ENCODE measurements at regions not wholly inside any gene's neighbourhood (a gene's known extent, or its start where the extent isn't known, plus 50 kb on each side); places are given as distances from the start of the nearest gene placed in this dataset.

DNA sequence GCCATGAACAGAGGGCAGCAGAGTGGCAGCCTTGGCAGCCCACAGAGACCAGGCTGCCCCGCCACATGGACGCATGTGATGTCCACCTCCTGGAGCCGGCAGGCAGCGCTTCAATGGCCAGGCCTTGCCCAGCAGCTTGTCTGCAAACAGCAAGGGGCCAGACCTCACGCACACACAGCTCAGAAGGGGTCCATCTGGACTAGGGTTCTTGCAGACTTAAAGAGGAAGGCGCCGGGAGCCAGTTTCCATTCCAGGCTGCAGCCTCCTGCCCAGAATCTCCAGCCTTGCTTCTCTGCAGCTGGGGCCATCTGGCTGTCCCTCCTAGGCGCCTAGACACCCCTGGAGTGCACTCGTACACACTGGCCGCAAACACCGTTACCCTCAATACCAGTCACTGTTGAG, 91.9 kb upstream of the TMEM45B start:
- no peaks in the 10 kb centered on the region for H3K36me3 ChIP-seq (ENCODE audit: control insufficient read depth in 2 of 2, insufficient read depth in 2 of 2, low read length in 1 of 2)
- H3K4me3 ChIP-seq (ENCODE audit: low read length in 2 of 2) = no peak overlapping the region
- DNase-seq (ENCODE audit: low read depth in 6 of 9, low spot score in 9 of 9) = no peak
- H3K4me1 ChIP-seq (ENCODE audit: control insufficient read depth in 2 of 2, insufficient read depth in 2 of 2, low read length in 2 of 2) = no peaks in the 10 kb centered on the region
- H3K27ac ChIP-seq (ENCODE audit: low read depth in 1 of 2, low read length in 1 of 2) = no peak overlapping the region
- H3K27me3 ChIP-seq (ENCODE audit: control insufficient read depth in 2 of 2, insufficient read depth in 1 of 2, low read length in 1 of 2) = no peaks in the 10 kb centered on the region
- H3K9me3 ChIP-seq (ENCODE audit: control insufficient read depth in 2 of 2, insufficient read depth in 1 of 2, low read length in 1 of 2) = no peaks in the 10 kb centered on the region
- WGBS = 92% methylated on average over 11 of the region's 11 CpGs

- Histone ChIP-seq H3K4me1 (ENCODE audit: control insufficient read depth in 2 of 2, insufficient read depth in 2 of 2, low read length in 2 of 2) (no peaks in the 10 kb centered on the region), H3K27me3 (ENCODE audit: control insufficient read depth in 2 of 2, insufficient read depth in 1 of 2, low read length in 1 of 2) (no peaks in the 10 kb centered on the region), H3K9me3 (ENCODE audit: control insufficient read depth in 2 of 2, insufficient read depth in 1 of 2, low read length in 1 of 2) (no peaks in the 10 kb centered on the region), H3K36me3 (ENCODE audit: control insufficient read depth in 2 of 2, insufficient read depth in 2 of 2, low read length in 1 of 2) (no peaks in the 10 kb centered on the region), H3K4me3 (ENCODE audit: low read length in 2 of 2) (no peak overlapping the region), H3K27ac (ENCODE audit: low read depth in 1 of 2, low read length in 1 of 2) (no peak overlapping the region)
- WGBS = 90% methylated on average over 5 of the region's 5 CpGs
- DNase-seq (ENCODE audit: low read depth in 6 of 9, low spot score in 9 of 9) = no peak
Measured at GRCh38 chr11:129724866-129725265, 90.8 kb upstream of the TMEM45B start.

DNA sequence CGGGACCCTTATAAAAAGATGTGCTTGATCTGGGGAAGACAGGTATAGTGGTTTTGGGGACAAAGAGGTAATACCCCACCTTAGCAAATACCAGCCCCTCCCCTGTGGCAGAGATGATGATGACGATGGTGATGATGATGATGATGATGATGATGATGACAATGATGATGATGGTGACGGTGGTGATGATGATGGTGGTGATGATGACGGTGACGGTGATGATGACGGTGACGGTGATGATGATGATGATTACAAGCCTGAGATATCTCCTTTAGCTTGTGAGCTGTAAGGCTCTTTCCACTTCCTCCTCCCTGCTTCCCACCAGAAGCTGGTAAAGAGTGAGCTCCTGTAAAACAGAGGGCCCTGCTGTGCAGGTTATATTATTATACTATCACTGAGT, 89.5 kb upstream of the TMEM45B start:
- DNase-seq (ENCODE audit: low read depth in 6 of 9, low spot score in 9 of 9) = no peak
- H3K36me3 ChIP-seq (ENCODE audit: control insufficient read depth in 2 of 2, insufficient read depth in 2 of 2, low read length in 1 of 2) = no peaks in the 10 kb centered on the region
- WGBS = 97% methylated on average over 7 of the region's 7 CpGs
- H3K4me3 ChIP-seq (ENCODE audit: low read length in 2 of 2) = no peak overlapping the region
- H3K27me3 ChIP-seq (ENCODE audit: control insufficient read depth in 2 of 2, insufficient read depth in 1 of 2, low read length in 1 of 2) = no peaks in the 10 kb centered on the region
- no peaks in the 10 kb centered on the region for H3K9me3 ChIP-seq (ENCODE audit: control insufficient read depth in 2 of 2, insufficient read depth in 1 of 2, low read length in 1 of 2)
- no peaks in the 10 kb centered on the region for H3K4me1 ChIP-seq (ENCODE audit: control insufficient read depth in 2 of 2, insufficient read depth in 2 of 2, low read length in 2 of 2)
- no peak overlapping the region for H3K27ac ChIP-seq (ENCODE audit: low read depth in 1 of 2, low read length in 1 of 2)

- H3K36me3 ChIP-seq (ENCODE audit: control insufficient read depth in 2 of 2, insufficient read depth in 2 of 2, low read length in 1 of 2) = no peaks in the 10 kb centered on the region
- H3K9me3 ChIP-seq (ENCODE audit: control insufficient read depth in 2 of 2, insufficient read depth in 1 of 2, low read length in 1 of 2) = no peaks in the 10 kb centered on the region
- no peak overlapping the region for H3K27ac ChIP-seq (ENCODE audit: low read depth in 1 of 2, low read length in 1 of 2)
- H3K4me3 ChIP-seq (ENCODE audit: low read length in 2 of 2) = no peak overlapping the region
- no peaks in the 10 kb centered on the region for H3K27me3 ChIP-seq (ENCODE audit: control insufficient read depth in 2 of 2, insufficient read depth in 1 of 2, low read length in 1 of 2)
- DNase-seq (ENCODE audit: low read depth in 6 of 9, low spot score in 9 of 9) = no peak
- no peaks in the 10 kb centered on the region for H3K4me1 ChIP-seq (ENCODE audit: control insufficient read depth in 2 of 2, insufficient read depth in 2 of 2, low read length in 2 of 2)
- 70% methylated on average over 7 of the region's 7 CpGs for WGBS
Measured at GRCh38 chr11:129728581-129728980, 87.1 kb upstream of the TMEM45B start.

DNA sequence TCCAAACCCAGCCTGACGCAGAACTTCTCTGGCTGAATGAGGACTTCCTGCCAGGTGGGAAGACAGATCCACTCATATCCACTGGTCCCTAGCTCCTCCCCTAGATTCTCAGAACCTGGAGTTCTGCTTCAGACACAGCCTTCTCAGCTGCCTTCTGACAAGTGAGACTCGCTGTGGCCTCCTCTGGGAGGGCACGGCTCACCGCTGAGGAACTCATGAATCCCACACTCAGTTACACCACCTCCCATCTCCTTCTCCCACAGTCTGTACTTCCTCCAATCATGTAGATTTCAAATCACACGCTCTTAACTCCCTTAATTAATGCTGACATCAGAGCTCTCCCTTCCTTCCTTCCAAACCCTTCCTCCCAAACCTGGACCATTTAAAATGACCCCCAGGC, 86.4 kb upstream of the TMEM45B start:
- H3K36me3 ChIP-seq (ENCODE audit: control insufficient read depth in 2 of 2, insufficient read depth in 2 of 2, low read length in 1 of 2) = no peaks in the 10 kb centered on the region
- no peaks in the 10 kb centered on the region for H3K9me3 ChIP-seq (ENCODE audit: control insufficient read depth in 2 of 2, insufficient read depth in 1 of 2, low read length in 1 of 2)
- no peak for DNase-seq (ENCODE audit: low read depth in 6 of 9, low spot score in 9 of 9)
- H3K27ac ChIP-seq (ENCODE audit: low read depth in 1 of 2, low read length in 1 of 2) = no peak overlapping the region
- no peak overlapping the region for H3K4me3 ChIP-seq (ENCODE audit: low read length in 2 of 2)
- WGBS = 82% methylated on average over 5 of the region's 5 CpGs
- H3K27me3 ChIP-seq (ENCODE audit: control insufficient read depth in 2 of 2, insufficient read depth in 1 of 2, low read length in 1 of 2) = no peaks in the 10 kb centered on the region
- H3K4me1 ChIP-seq (ENCODE audit: control insufficient read depth in 2 of 2, insufficient read depth in 2 of 2, low read length in 2 of 2) = no peaks in the 10 kb centered on the region

DNA sequence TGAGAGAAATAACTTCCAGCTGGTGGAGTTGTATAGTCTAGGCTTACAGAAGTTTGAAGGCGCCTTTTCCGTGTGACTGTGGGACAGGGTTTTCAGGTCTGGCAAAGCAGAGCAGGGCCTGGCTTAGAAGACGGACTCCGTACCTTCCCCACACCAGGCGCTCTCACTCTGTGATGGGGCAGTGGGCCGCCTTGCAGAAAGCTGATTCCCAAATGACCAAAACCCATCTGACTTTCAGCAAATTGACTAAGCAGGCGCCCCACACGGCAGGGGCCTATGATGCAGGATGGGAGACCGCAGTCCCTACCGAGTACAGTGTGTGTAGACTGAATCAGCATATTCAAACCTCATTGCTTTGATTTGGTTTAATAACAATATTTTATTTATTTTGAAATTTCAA, 85.8 kb upstream of the TMEM45B start:
- no peaks in the 10 kb centered on the region for H3K4me1 ChIP-seq (ENCODE audit: control insufficient read depth in 2 of 2, insufficient read depth in 2 of 2, low read length in 2 of 2)
- 96% methylated on average over 10 of the region's 10 CpGs for WGBS
- no peak for DNase-seq (ENCODE audit: low read depth in 6 of 9, low spot score in 9 of 9)
- H3K9me3 ChIP-seq (ENCODE audit: control insufficient read depth in 2 of 2, insufficient read depth in 1 of 2, low read length in 1 of 2) = no peaks in the 10 kb centered on the region
- no peak overlapping the region for H3K4me3 ChIP-seq (ENCODE audit: low read length in 2 of 2)
- H3K27ac ChIP-seq (ENCODE audit: low read depth in 1 of 2, low read length in 1 of 2) = no peak overlapping the region
- no peaks in the 10 kb centered on the region for H3K36me3 ChIP-seq (ENCODE audit: control insufficient read depth in 2 of 2, insufficient read depth in 2 of 2, low read length in 1 of 2)
- H3K27me3 ChIP-seq (ENCODE audit: control insufficient read depth in 2 of 2, insufficient read depth in 1 of 2, low read length in 1 of 2) = no peaks in the 10 kb centered on the region

- H3K27ac ChIP-seq (ENCODE audit: low read depth in 1 of 2, low read length in 1 of 2) = no peak overlapping the region
- H3K4me3 ChIP-seq (ENCODE audit: low read length in 2 of 2) = no peak overlapping the region
Measured at GRCh38 chr11:129731316-129731715, 84.3 kb upstream of the TMEM45B start.

DNA sequence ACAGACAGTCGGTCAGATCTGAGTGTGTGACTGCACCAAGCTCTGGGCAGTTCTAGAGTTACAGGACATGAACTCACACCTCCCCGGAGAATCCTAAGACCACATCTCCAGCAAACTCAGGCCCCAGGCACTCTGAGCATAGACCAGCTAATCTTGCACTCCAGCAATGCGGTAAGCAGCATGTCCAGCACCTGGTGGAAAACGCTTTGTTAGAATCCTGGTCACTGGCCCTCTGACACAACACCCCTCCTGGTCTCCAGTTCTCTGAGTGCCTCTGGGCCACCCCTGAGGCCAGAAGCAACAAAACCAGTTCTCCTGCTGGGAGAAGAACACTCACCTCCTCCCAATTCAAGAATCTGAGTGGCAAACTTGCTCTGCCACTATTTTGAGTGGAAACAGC, 82.7 kb upstream of the TMEM45B start:
- no peaks in the 10 kb centered on the region for H3K4me1 ChIP-seq (ENCODE audit: control insufficient read depth in 2 of 2, insufficient read depth in 2 of 2, low read length in 2 of 2)
- 91% methylated on average over 4 of the region's 4 CpGs for WGBS
- H3K36me3 ChIP-seq (ENCODE audit: control insufficient read depth in 2 of 2, insufficient read depth in 2 of 2, low read length in 1 of 2) = no peaks in the 10 kb centered on the region
- no peak overlapping the region for H3K27ac ChIP-seq (ENCODE audit: low read depth in 1 of 2, low read length in 1 of 2)
- no peak for DNase-seq (ENCODE audit: low read depth in 6 of 9, low spot score in 9 of 9)
- peaks cover 0 to 3% of the 10 kb centered on the region in 2 donors for H3K27me3 ChIP-seq (ENCODE audit: control insufficient read depth in 2 of 2, insufficient read depth in 1 of 2, low read length in 1 of 2)
- H3K9me3 ChIP-seq (ENCODE audit: control insufficient read depth in 2 of 2, insufficient read depth in 1 of 2, low read length in 1 of 2) = no peaks in the 10 kb centered on the region
- H3K4me3 ChIP-seq (ENCODE audit: low read length in 2 of 2) = no peak overlapping the region

More at GRCh38 chr11:129731316-129731715, 84.3 kb upstream of the TMEM45B start:
- Histone ChIP-seq H3K4me1 (ENCODE audit: control insufficient read depth in 2 of 2, insufficient read depth in 2 of 2, low read length in 2 of 2) (no peaks in the 10 kb centered on the region), H3K9me3 (ENCODE audit: control insufficient read depth in 2 of 2, insufficient read depth in 1 of 2, low read length in 1 of 2) (no peaks in the 10 kb centered on the region), H3K36me3 (ENCODE audit: control insufficient read depth in 2 of 2, insufficient read depth in 2 of 2, low read length in 1 of 2) (no peaks in the 10 kb centered on the region), H3K27me3 (ENCODE audit: control insufficient read depth in 2 of 2, insufficient read depth in 1 of 2, low read length in 1 of 2) (no peaks in the 10 kb centered on the region)
- no peak for DNase-seq (ENCODE audit: low read depth in 6 of 9, low spot score in 9 of 9)
- 79% methylated on average over 8 of the region's 8 CpGs for WGBS

GRCh38 chr11:129733384-129733783, 82.3 kb upstream of the TMEM45B start:
- H3K27ac ChIP-seq (ENCODE audit: low read depth in 1 of 2, low read length in 1 of 2) = no peak overlapping the region
- no peak overlapping the region for H3K4me3 ChIP-seq (ENCODE audit: low read length in 2 of 2)
- H3K27me3 ChIP-seq (ENCODE audit: control insufficient read depth in 2 of 2, insufficient read depth in 1 of 2, low read length in 1 of 2) = peaks cover 0 to 3% of the 10 kb centered on the region in 2 donors
- no peaks in the 10 kb centered on the region for H3K36me3 ChIP-seq (ENCODE audit: control insufficient read depth in 2 of 2, insufficient read depth in 2 of 2, low read length in 1 of 2)
- H3K9me3 ChIP-seq (ENCODE audit: control insufficient read depth in 2 of 2, insufficient read depth in 1 of 2, low read length in 1 of 2) = no peaks in the 10 kb centered on the region
- no peak for DNase-seq (ENCODE audit: low read depth in 6 of 9, low spot score in 9 of 9)
- no peaks in the 10 kb centered on the region for H3K4me1 ChIP-seq (ENCODE audit: control insufficient read depth in 2 of 2, insufficient read depth in 2 of 2, low read length in 2 of 2)
- 93% methylated on average over 9 of the region's 9 CpGs for WGBS

GRCh38 chr11:129733981-129734380, 81.7 kb upstream of the TMEM45B start:
- Histone ChIP-seq H3K36me3 (ENCODE audit: control insufficient read depth in 2 of 2, insufficient read depth in 2 of 2, low read length in 1 of 2) (no peaks in the 10 kb centered on the region), H3K9me3 (ENCODE audit: control insufficient read depth in 2 of 2, insufficient read depth in 1 of 2, low read length in 1 of 2) (no peaks in the 10 kb centered on the region), H3K27me3 (ENCODE audit: control insufficient read depth in 2 of 2, insufficient read depth in 1 of 2, low read length in 1 of 2) (peaks cover 0 to 3% of the 10 kb centered on the region in 2 donors), H3K4me1 (ENCODE audit: control insufficient read depth in 2 of 2, insufficient read depth in 2 of 2, low read length in 2 of 2) (no peaks in the 10 kb centered on the region), H3K27ac (ENCODE audit: low read depth in 1 of 2, low read length in 1 of 2) (no peak overlapping the region), H3K4me3 (ENCODE audit: low read length in 2 of 2) (no peak overlapping the region)
- no peak for DNase-seq (ENCODE audit: low read depth in 6 of 9, low spot score in 9 of 9)
- WGBS = 80% methylated on average over 7 of the region's 7 CpGs

Data from thymus (tissue), 11 donors.